ENCODE measurements at regions not wholly inside any gene's neighbourhood (a gene's known extent, or its start where the extent isn't known, plus 50 kb on each side); places are given as distances from the start of the nearest gene placed in this dataset.

DNA sequence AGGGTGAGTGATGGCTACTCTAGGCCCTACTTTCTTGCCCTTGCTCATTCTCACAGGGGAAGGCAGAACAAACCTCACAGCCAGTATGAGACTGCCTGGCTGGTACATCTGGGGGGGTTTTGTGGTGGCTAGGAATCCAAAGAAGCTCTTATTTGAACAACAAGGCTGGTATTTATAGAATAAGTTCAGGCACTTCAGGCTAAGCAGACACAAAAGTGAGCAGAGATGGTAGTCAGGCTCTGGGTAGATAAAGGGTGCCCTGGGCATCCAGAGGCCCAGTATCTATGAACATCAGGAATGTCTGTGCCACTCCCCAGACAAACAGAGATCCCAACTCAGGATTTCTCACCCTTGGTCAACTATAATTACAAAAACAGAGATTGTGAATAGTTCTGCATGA lies 57.2 kb upstream of the RTN4 start:
- Histone ChIP-seq H3K56ac (ENCODE audit: insufficient read length, low read depth, low read length) (no peak overlapping the region), H3K4ac (ENCODE audit: low read depth, low read length) (no peak overlapping the region), H4K5ac (ENCODE audit: insufficient read length, low read depth, low read length) (no peak overlapping the region), H2BK5ac (ENCODE audit: insufficient read length, low read length) (no peak overlapping the region), H3K4me2 (ENCODE audit: insufficient read depth, insufficient read length, low read length) (no peak overlapping the region), H3K9me3 (ENCODE audit: control insufficient read depth, low read depth, low read length) (no peaks in the 10 kb centered on the region), H4K91ac (ENCODE audit: insufficient read length, low read depth, low read length) (no peak overlapping the region), H3K79me1 (ENCODE audit: insufficient read depth, low read depth, low read length, poor library complexity, severe bottlenecking) (no peaks in the 10 kb centered on the region), H2BK15ac (ENCODE audit: low read depth, low read length) (no peak overlapping the region), H3T11ph (ENCODE audit: low read length) (no peak overlapping the region), H3K9ac (ENCODE audit: extremely low read depth, insufficient read length, low read length) (no peak overlapping the region), H3K79me2 (ENCODE audit: insufficient read depth, low read length) (no peaks in the 10 kb centered on the region), H3K23me2 (ENCODE audit: insufficient read length, low read depth, low read length, poor library complexity, severe bottlenecking) (no peaks in the 10 kb centered on the region), H2BK120ac (ENCODE audit: low read depth, low read length, poor library complexity, severe bottlenecking) (no peak overlapping the region), H3K4me1 (ENCODE audit: insufficient read depth, low read length) (peaks cover 6% of the 10 kb centered on the region; the same call in 1 of the 2 replicates), H3K27me3 (ENCODE audit: insufficient read depth, low read length) (no peaks in the 10 kb centered on the region), H3K23ac (ENCODE audit: insufficient read length, low read depth, low read length) (no peak overlapping the region), H4K20me1 (ENCODE audit: control insufficient read depth, insufficient read depth, insufficient read length) (no peaks in the 10 kb centered on the region), H3K18ac (ENCODE audit: insufficient read length, low read depth, low read length) (no peak overlapping the region), H2BK12ac (ENCODE audit: insufficient read length, low read depth, low read length) (no peak overlapping the region), H2AFZ (ENCODE audit: low read length) (no peak overlapping the region), H3K14ac (ENCODE audit: insufficient read depth, low read length) (no peak overlapping the region), H2BK20ac (ENCODE audit: low read depth, low read length, poor library complexity, severe bottlenecking) (no peak overlapping the region), H2AK5ac (ENCODE audit: insufficient read length, low read length) (no peak overlapping the region), H3K27ac (ENCODE audit: insufficient read length, low read depth, low read length) (no peak overlapping the region), H4K8ac (replicated peaks; ENCODE audit: insufficient read length, low read depth, low read length) (no peak overlapping the region)
- DNase-seq: no peak
- no peaks in the 10 kb centered on the region for H3K36me3 Mint-ChIP-seq (ENCODE audit: insufficient read depth in 1 of 3, low read depth in 3 of 3)
- H3K4me1 Mint-ChIP-seq: peaks cover 14 to 15% of the 10 kb centered on the region in 2 experiments
- TF ChIP-seq, protein P1, sequence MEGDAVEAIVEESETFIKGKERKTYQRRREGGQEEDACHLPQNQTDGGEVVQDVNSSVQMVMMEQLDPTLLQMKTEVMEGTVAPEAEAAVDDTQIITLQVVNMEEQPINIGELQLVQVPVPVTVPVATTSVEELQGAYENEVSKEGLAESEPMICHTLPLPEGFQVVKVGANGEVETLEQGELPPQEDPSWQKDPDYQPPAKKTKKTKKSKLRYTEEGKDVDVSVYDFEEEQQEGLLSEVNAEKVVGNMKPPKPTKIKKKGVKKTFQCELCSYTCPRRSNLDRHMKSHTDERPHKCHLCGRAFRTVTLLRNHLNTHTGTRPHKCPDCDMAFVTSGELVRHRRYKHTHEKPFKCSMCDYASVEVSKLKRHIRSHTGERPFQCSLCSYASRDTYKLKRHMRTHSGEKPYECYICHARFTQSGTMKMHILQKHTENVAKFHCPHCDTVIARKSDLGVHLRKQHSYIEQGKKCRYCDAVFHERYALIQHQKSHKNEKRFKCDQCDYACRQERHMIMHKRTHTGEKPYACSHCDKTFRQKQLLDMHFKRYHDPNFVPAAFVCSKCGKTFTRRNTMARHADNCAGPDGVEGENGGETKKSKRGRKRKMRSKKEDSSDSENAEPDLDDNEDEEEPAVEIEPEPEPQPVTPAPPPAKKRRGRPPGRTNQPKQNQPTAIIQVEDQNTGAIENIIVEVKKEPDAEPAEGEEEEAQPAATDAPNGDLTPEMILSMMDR (conservative IDR thresholded peaks at IDR 0.05): no peak
- no peaks in the 10 kb centered on the region for H3K27me3 Mint-ChIP-seq (ENCODE audit: low read depth)
- no peak overlapping the region for H3K27ac Mint-ChIP-seq
- no peak overlapping the region for H3K4me3 Mint-ChIP-seq
- no peaks in the 10 kb centered on the region for H3K9me3 Mint-ChIP-seq
